ENCODE measurements at regions not wholly inside any gene's neighbourhood (a gene's known extent, or its start where the extent isn't known, plus 50 kb on each side); places are given as distances from the start of the nearest gene placed in this dataset.

GRCh38 chr2:150192701-150193100 is 294.8 kb downstream of the RND3 start:
- Histone ChIP-seq H4K20me1 (no peaks in the 10 kb centered on the region), H3K27me3 (no peaks in the 10 kb centered on the region), H3K9me3 (replicated peaks in 1 of 11) (peaks cover 0 to 33% (median 17%) of the 10 kb centered on the region in 11 experiments; a peak in 20 of 22 replicates), H3K9ac (no peak overlapping the region), H3K4me3 (no peak overlapping the region), H3K36me3 (no peaks in the 10 kb centered on the region), H3K4me2 (no peak overlapping the region), H3K4me1 (peaks cover 8 to 13% (median 11%) of the 10 kb centered on the region in 10 experiments), H3K27ac (no peak overlapping the region)
- TF ChIP-seq Cebpa-rat (IDR thresholded peaks at IDR 0.05): no peak

GRCh38 chr2:150191349-150191748 is 296.1 kb downstream of the RND3 start:
- no peak overlapping the region for H3K27ac ChIP-seq
- H3K27me3 ChIP-seq: no peaks in the 10 kb centered on the region
- H3K4me1 ChIP-seq: peaks cover 8 to 13% (median 11%) of the 10 kb centered on the region in 10 experiments
- H4K20me1 ChIP-seq: no peaks in the 10 kb centered on the region
- TF ChIP-seq Cebpa-rat (IDR thresholded peaks at IDR 0.05): no peak
- H3K9me3 ChIP-seq (replicated peaks in 1 of 11): peaks cover 10 to 40% (median 22%) of the 10 kb centered on the region in 11 experiments
- H3K4me2 ChIP-seq: peak overlapping the region; percentile 25 to 58 (median 47)
- H3K4me3 ChIP-seq: no peak overlapping the region
- no peak overlapping the region for H3K9ac ChIP-seq
- H3K36me3 ChIP-seq: no peaks in the 10 kb centered on the region

DNA sequence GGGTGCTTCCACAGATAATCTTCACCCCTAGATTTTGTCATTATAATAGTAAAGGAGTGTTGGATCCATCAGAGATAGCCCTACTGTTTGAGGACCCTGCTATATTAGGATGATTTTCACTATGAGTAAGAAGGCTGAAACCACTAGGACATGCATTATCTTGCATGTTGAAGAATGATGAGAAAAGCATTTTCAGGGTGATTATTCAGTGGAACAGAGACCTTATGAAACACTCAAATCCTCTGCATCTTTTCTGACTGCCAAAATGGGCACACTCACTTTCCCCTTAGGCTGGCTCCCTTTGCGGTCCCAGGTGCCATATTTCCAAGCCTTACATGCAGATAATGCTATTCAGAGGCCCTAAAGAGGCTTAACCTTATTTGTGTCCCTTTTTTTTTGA is 296.9 kb downstream of the RND3 start:
- Histone ChIP-seq H3K4me2 (peak overlapping the region; percentile 25 to 58 (median 47); a peak in 20 of 22 replicates), H3K27me3 (no peaks in the 10 kb centered on the region), H4K20me1 (no peaks in the 10 kb centered on the region), H3K4me3 (no peak overlapping the region), H3K4me1 (peaks cover 8 to 13% (median 11%) of the 10 kb centered on the region in 10 experiments), H3K9me3 (replicated peaks in 1 of 11) (peaks cover 9 to 34% (median 20%) of the 10 kb centered on the region in 11 experiments), H3K27ac (no peak overlapping the region), H3K36me3 (no peaks in the 10 kb centered on the region), H3K9ac (no peak overlapping the region)
- TF ChIP-seq Cebpa-rat (IDR thresholded peaks at IDR 0.05): no peak

GRCh38 chr2:150188800-150189199 is 298.7 kb downstream of the RND3 start:
- H3K27ac ChIP-seq: no peak overlapping the region
- no peaks in the 10 kb centered on the region for H3K27me3 ChIP-seq
- no peaks in the 10 kb centered on the region for H3K36me3 ChIP-seq
- no peaks in the 10 kb centered on the region for H4K20me1 ChIP-seq
- H3K4me1 ChIP-seq: peaks cover 8 to 13% (median 11%) of the 10 kb centered on the region in 10 experiments
- H3K4me2 ChIP-seq: no peak overlapping the region
- peaks cover 9 to 33% (median 20%) of the 10 kb centered on the region in 11 experiments for H3K9me3 ChIP-seq (replicated peaks in 1 of 11)
- no peak overlapping the region for H3K4me3 ChIP-seq
- no peak overlapping the region for H3K9ac ChIP-seq
- TF ChIP-seq Cebpa-rat (IDR thresholded peaks at IDR 0.05): no peak

- no peaks in the 10 kb centered on the region for H3K36me3 ChIP-seq
- peaks cover 9 to 33% (median 20%) of the 10 kb centered on the region in 11 experiments for H3K9me3 ChIP-seq (replicated peaks in 1 of 11)
- no peak overlapping the region for H3K4me3 ChIP-seq
- H4K20me1 ChIP-seq: no peaks in the 10 kb centered on the region
- no peak overlapping the region for H3K27ac ChIP-seq
- no peak overlapping the region for H3K9ac ChIP-seq
- no peak overlapping the region for H3K4me2 ChIP-seq
- H3K4me1 ChIP-seq: peaks cover 8 to 13% (median 11%) of the 10 kb centered on the region in 10 experiments
- no peaks in the 10 kb centered on the region for H3K27me3 ChIP-seq
- TF ChIP-seq Cebpa-rat (IDR thresholded peaks at IDR 0.05): no peak
Measured at GRCh38 chr2:150188177-150188576, 299.3 kb downstream of the RND3 start.

DNA sequence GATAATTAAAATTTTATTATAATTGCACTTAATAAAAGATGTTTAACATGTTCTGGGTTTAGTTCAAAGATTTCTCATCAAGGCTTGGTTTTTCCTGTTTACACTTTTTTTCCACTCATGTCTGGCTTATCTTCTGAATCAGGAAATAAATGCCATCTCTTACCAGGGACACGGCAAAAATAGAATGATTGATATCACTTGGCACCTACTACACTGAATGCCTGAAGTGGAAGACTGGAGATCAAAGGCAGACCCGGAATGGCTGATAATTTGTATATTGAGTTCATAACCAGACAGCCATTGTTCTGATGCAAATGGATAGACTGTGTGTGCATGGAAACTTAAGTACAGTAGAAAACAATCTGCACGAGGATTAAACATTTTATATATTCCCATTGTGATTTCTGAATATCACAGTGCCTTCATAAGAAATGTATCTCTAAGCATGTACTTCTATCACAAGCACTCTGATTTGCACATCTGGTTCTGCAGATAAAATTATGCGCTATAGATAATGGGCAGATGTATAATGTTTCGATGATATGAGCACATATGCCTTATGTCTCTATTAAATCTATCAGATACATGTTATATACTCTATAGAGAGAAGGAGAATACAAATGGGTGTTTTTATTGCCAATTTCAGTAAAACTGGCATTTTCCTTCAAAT is 304.8 kb downstream of the RND3 start:
- peaks cover 7 to 15% (median 11%) of the 10 kb centered on the region in 11 experiments; a peak in 21 of 22 replicates for H3K9me3 ChIP-seq (replicated peaks in 1 of 11)
- no peak overlapping the region for H3K4me3 ChIP-seq
- peaks cover 0 to 8% (median 0%) of the 10 kb centered on the region in 10 experiments; a peak in 6 of 20 replicates for H3K4me1 ChIP-seq
- no peak overlapping the region for H3K9ac ChIP-seq
- no peaks in the 10 kb centered on the region for H4K20me1 ChIP-seq
- no peaks in the 10 kb centered on the region for H3K27me3 ChIP-seq
- TF ChIP-seq Cebpa-rat (IDR thresholded peaks at IDR 0.05): no peak
- H3K36me3 ChIP-seq: no peaks in the 10 kb centered on the region
- no peak overlapping the region for H3K27ac ChIP-seq
- H3K4me2 ChIP-seq: peak overlapping the region in 4 of 11 experiments; percentile 2 to 21 (median 2); a peak in 3 of 22 replicates

- Histone ChIP-seq H3K9ac (no peak overlapping the region), H3K4me1 (peaks cover 0 to 8% (median 0%) of the 10 kb centered on the region in 10 experiments; a peak in 6 of 20 replicates), H4K20me1 (no peaks in the 10 kb centered on the region), H3K27me3 (no peaks in the 10 kb centered on the region), H3K4me2 (no peak overlapping the region), H3K9me3 (replicated peaks in 1 of 11) (no peaks in the 10 kb centered on the region; a peak in 1 of 22 replicates), H3K4me3 (no peak overlapping the region), H3K27ac (no peak overlapping the region), H3K36me3 (no peaks in the 10 kb centered on the region)
- TF ChIP-seq Cebpa-rat (IDR thresholded peaks at IDR 0.05): no peak
Measured at GRCh38 chr2:150178591-150178990, 308.9 kb downstream of the RND3 start.

GRCh38 chr2:150174971-150175421 is 312.5 kb downstream of the RND3 start:
- TF ChIP-seq Cebpa-rat (IDR thresholded peaks at IDR 0.05): no peak
- H3K4me1 ChIP-seq: peaks cover 5 to 16% (median 13%) of the 10 kb centered on the region in 10 experiments; a peak in 16 of 20 replicates
- H3K9ac ChIP-seq: no peak overlapping the region
- no peaks in the 10 kb centered on the region for H4K20me1 ChIP-seq
- no peak overlapping the region for H3K4me2 ChIP-seq
- peaks cover 11 to 17% (median 15%) of the 10 kb centered on the region in 11 experiments for H3K9me3 ChIP-seq (replicated peaks in 1 of 11)
- no peak overlapping the region for H3K4me3 ChIP-seq
- no peaks in the 10 kb centered on the region for H3K27me3 ChIP-seq
- H3K27ac ChIP-seq: no peak overlapping the region
- no peaks in the 10 kb centered on the region for H3K36me3 ChIP-seq

DNA sequence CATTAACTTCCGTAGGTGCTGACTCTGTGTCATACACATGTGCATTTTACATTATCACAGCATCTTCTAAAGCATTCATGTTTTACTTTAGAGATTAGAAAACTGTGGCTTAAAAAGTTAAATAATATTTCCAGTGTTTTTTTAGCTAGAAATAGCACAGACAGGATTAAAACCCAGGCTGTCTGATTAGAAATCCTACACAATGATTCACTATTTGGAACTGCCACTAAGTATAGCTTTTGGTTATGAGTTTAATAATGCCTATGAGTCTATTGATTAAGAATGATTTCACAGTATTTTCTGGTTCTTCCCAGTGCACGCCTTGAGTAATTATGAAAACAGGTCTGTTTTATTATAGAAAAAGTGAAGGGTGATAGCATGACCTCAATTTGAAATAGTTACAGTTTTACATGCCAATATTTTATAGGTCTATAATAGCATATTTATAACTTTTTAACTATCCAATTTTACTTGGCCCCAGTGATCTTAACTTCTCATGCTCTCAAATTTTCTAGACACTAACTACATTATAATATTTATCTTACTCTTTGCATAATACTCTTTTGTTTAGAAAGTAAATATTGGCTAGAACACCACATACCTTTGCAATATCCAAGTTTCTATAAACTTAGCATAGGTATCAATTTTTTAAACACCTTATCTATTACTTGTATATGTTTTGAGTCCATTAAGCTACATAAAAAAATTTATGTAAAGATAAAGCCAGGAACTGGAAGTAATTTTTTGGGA is 313.2 kb downstream of the RND3 start:
- no peaks in the 10 kb centered on the region for H4K20me1 ChIP-seq
- H3K27me3 ChIP-seq: no peaks in the 10 kb centered on the region
- H3K9me3 ChIP-seq (replicated peaks in 1 of 11): peaks cover 11 to 17% (median 15%) of the 10 kb centered on the region in 11 experiments
- H3K4me1 ChIP-seq: peaks cover 5 to 16% (median 13%) of the 10 kb centered on the region in 10 experiments; a peak in 16 of 20 replicates
- no peak overlapping the region for H3K27ac ChIP-seq
- no peak overlapping the region for H3K9ac ChIP-seq
- no peak overlapping the region for H3K4me2 ChIP-seq
- H3K36me3 ChIP-seq: no peaks in the 10 kb centered on the region
- H3K4me3 ChIP-seq: no peak overlapping the region
- no peak for TF ChIP-seq Cebpa-rat (IDR thresholded peaks at IDR 0.05)
